ENCODE measurements at regions not wholly inside any gene's neighbourhood (a gene's known extent, or its start where the extent isn't known, plus 50 kb on each side); places are given as distances from the start of the nearest gene placed in this dataset.

GRCh38 chr18:38980420-38980819, 1414.8 kb upstream of the CELF4 start:
- TF ChIP-seq, protein P1, sequence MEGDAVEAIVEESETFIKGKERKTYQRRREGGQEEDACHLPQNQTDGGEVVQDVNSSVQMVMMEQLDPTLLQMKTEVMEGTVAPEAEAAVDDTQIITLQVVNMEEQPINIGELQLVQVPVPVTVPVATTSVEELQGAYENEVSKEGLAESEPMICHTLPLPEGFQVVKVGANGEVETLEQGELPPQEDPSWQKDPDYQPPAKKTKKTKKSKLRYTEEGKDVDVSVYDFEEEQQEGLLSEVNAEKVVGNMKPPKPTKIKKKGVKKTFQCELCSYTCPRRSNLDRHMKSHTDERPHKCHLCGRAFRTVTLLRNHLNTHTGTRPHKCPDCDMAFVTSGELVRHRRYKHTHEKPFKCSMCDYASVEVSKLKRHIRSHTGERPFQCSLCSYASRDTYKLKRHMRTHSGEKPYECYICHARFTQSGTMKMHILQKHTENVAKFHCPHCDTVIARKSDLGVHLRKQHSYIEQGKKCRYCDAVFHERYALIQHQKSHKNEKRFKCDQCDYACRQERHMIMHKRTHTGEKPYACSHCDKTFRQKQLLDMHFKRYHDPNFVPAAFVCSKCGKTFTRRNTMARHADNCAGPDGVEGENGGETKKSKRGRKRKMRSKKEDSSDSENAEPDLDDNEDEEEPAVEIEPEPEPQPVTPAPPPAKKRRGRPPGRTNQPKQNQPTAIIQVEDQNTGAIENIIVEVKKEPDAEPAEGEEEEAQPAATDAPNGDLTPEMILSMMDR (IDR thresholded peaks at IDR 0.05; ENCODE audit: insufficient read depth, low read depth, low read length): no peak
- no peak overlapping the region for H3K4me3 ChIP-seq (ENCODE audit: low read depth, low read length)
- DNase-seq (ENCODE audit: low read depth): no peak

DNA sequence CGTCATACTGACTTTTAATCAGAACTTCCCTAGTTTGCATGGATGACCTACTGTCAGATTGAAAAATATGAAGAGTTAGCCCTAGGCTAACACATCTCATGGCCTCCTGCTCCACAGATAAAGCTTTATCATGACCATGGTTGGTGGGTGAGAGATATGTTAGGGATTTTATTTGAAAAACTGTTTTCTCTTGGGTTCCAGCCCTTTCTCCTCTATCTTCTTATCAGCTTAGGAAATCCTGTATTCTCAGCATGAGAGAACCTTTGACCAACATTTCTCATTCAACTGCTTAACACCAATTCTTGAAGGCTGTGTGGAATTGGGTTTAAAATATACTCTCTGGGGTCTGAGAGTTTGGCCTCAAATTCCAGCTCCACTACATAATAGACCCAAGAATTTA, 1407.0 kb upstream of the CELF4 start:
- TF ChIP-seq, protein P1 (IDR thresholded peaks at IDR 0.05; ENCODE audit: insufficient read depth, low read depth, low read length): no peak
- H3K4me3 ChIP-seq (ENCODE audit: low read depth, low read length): no peak overlapping the region
- DNase-seq (ENCODE audit: low read depth): no peak

GRCh38 chr18:38971881-38972280, 1406.3 kb upstream of the CELF4 start:
- no peak overlapping the region for H3K4me3 ChIP-seq (ENCODE audit: low read depth, low read length)
- TF ChIP-seq, protein P1 (IDR thresholded peaks at IDR 0.05; ENCODE audit: insufficient read depth, low read depth, low read length): no peak
- no peak for DNase-seq (ENCODE audit: low read depth)

DNA sequence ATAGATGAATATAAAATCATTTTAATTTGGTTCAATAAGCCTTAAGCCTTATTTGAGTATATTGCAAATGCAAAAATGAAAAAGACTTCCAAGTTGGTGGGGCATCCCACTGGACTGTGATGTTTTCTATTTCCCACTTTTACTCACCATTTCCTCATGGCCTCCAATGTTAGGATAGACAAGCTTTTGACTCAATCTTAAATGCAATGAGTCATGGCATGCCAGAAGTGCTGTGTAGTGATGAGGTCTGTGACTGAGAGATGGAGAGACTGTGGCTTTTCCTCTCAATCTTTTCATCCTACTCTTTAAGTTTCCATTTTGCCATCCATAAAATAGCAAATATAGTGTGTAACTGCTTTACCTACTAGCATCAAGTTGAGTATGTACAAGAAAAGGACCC, 1401.2 kb upstream of the CELF4 start:
- H3K4me3 ChIP-seq (ENCODE audit: low read depth, low read length): no peak overlapping the region
- TF ChIP-seq, protein P1 (IDR thresholded peaks at IDR 0.05; ENCODE audit: insufficient read depth, low read depth, low read length): no peak
- no peak for DNase-seq (ENCODE audit: low read depth)

DNA sequence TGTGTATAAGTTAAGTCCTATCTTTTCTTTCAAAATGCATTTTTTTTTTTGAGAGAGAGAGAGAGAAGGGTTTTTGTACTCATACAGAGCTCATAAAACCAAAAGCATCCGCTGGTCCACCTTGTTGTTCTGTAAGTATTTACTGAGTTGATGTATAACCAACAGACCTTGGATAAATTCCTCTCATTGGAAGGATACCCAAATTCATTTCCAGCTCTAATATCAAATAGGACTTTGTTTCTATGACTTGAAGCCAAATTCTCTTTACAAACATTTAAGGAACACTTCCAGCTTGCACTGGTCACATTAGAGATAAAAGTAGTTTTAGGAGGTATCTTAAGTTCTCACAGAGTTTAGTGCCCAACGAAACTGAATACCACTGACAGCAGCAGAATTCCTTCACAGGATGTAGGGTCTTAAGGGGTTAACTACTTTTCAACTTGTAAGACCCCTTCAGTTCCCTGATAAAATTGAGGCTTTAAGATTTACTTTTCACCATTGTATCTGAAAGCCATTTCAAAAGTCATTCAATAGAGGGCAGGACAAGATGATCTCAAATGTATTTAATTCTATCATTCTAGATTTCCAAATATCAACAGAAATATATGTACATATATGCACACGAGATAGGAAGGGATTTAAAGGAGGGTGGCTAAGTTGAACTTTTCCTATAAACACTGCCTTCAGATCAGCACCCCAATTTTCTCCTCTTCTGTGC, 1398.5 kb upstream of the CELF4 start:
- no peak for DNase-seq (ENCODE audit: low read depth)
- no peak overlapping the region for H3K4me3 ChIP-seq (ENCODE audit: low read depth, low read length)
- TF ChIP-seq, protein P1 (IDR thresholded peaks at IDR 0.05; ENCODE audit: insufficient read depth, low read depth, low read length): no peak

- TF ChIP-seq, protein P1 (IDR thresholded peaks at IDR 0.05; ENCODE audit: insufficient read depth, low read depth, low read length): no peak
- no peak overlapping the region for H3K4me3 ChIP-seq (ENCODE audit: low read depth, low read length)
- no peak for DNase-seq (ENCODE audit: low read depth)
Observed at GRCh38 chr18:38961880-38962279, 1396.3 kb upstream of the CELF4 start.

DNA sequence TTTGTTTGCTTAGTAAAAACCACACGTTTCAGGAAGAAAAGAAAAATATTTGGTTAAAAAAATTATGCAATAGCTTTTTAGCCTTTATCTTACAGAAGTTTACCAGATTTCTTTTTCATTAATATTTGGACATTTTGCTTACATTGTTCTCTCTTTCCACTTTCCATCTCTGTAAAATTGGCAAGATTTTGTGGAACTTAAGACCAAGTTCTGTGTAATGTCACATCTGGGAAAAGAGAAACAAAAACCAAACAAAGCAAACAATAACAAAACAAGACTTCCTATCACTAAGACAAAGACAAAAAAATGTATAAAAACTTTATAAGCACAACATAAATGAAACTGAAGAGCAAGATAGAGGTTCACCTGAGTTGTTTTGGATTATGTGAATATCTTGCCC, 1392.1 kb upstream of the CELF4 start:
- TF ChIP-seq, protein P1 (IDR thresholded peaks at IDR 0.05; ENCODE audit: insufficient read depth, low read depth, low read length): no peak
- H3K4me3 ChIP-seq (ENCODE audit: low read depth, low read length): no peak overlapping the region
- peak; percentile 1 for DNase-seq (ENCODE audit: low read depth)

Measured in fibroblast of villous mesenchyme (primary cell).